ENCODE measurements at regions not wholly inside any gene's neighbourhood (a gene's known extent, or its start where the extent isn't known, plus 50 kb on each side); places are given as distances from the start of the nearest gene placed in this dataset.

DNA sequence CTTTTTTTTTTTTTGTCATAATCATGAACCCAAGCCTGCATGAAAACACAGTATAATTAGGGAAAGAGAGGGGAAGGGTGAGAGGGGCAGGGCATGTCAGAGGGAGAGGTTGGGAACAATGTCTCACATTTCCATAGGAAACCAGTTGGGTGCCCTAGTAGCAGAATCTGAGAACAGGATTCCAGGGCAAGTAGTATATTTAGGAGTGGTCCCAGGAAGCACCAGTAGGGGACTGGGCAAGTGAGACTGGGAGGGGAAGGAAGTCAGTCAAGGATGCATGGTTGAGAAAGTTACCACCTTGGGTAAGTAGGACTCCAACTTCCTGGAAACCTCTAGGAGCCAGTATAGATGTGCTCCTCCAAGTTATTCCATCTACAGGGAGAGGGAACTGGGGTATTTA lies 88.6 kb upstream of the MAFB start:
- Mint-ChIP-seq H3K36me3 (no peaks in the 10 kb centered on the region), H3K4me1 (no peaks in the 10 kb centered on the region), H3K9me3 (no peaks in the 10 kb centered on the region), H3K27me3 (no peaks in the 10 kb centered on the region), H3K4me3 (no peak overlapping the region), H3K27ac (no peak overlapping the region)
- no peak for DNase-seq

DNA sequence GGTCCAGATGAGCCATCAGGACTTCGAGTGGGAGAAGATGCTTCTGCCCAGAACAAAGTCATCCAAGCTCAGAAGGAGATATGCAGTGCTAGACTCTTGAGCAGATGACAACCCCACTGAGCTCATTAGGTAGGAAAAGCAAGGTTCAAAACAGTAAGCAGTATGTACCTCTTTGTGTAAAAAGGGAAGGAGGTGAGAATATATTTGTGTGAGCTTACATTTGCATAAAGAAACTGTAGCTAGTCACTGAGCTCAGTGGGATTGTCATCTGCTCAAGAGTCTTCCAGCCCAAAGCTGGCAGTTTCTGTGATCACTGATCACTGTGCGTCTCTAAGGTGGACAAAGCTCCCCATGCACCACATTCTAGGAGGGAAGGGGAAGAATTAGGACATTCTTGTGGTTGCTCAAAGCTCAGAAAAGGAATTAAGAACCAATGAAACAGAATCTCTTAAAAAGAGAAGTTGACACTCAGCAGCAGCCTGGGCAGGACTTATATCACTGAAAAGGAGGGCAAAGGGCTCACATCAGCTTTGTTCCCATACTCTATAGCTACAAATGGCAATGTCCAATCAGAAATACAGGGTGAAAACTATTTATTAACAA lies 90.0 kb upstream of the MAFB start:
- no peaks in the 10 kb centered on the region for H3K36me3 Mint-ChIP-seq

DNA sequence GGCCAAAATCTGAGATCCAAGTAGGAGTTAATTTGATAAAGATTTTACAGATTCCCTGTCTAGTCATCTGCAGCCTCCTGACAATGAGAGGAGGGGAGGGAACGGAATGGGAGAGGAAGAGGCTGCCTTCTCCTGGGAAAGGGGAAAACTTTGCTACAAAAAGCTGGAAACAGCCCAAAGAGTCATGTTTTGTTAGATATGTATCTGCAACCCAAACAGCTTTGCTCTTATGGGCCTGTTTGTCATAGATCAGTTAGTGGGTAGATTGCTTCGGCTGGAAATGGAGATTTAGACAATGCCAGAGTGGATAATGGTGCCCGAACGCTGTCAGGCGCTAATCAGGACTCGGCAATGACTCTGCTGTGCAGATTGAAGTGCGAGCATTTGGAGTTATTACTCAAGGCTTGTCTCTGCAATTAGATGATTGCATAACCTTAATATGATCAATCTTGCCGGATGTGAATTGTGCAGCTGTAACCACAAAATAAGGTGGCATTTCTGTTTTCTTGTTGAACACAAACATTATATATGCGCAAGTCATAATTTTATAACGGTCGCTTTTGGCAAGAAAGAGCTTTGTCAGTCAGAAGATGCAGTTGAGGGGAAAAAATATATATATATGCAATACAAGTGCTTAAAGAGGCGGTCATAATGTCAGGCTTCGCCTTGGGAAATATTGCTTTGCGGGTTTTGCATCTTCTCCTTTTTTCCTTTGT lies 92.4 kb upstream of the MAFB start:
- H3K36me3 Mint-ChIP-seq: no peaks in the 10 kb centered on the region

More for the DNA sequence above, 90.0 kb upstream of the MAFB start:
- Mint-ChIP-seq H3K9me3 (no peaks in the 10 kb centered on the region), H3K4me1 (no peaks in the 10 kb centered on the region), H3K27ac (no peak overlapping the region), H3K27me3 (no peaks in the 10 kb centered on the region), H3K4me3 (no peak overlapping the region)
- DNase-seq: no peak

DNA sequence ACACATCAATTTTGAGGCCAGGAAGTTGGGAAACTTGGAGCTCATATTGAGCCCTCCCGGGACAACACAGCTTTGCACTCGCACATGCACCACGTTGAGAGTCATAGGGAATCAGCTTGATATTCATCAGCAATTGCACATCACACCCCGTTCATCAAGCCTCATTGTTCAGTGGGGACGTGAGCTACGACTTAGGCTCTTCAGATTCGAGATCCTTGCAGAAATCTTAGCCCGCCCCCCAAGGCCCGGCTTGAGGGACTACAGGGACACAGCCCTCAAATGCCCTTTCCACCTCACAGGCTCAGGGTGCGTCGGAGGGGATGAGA lies 93.0 kb upstream of the MAFB start:
- Mint-ChIP-seq H3K27me3 (peaks cover 3% of the 10 kb centered on the region), H3K4me3 (no peak overlapping the region), H3K4me1 (no peaks in the 10 kb centered on the region), H3K27ac (no peak overlapping the region), H3K9me3 (no peaks in the 10 kb centered on the region), H3K36me3 (no peaks in the 10 kb centered on the region)
- DNase-seq: no peak

More for the DNA sequence above, 92.4 kb upstream of the MAFB start:
- DNase-seq: no peak
- Mint-ChIP-seq H3K27me3 (peaks cover 3% of the 10 kb centered on the region), H3K4me3 (no peak overlapping the region), H3K4me1 (no peaks in the 10 kb centered on the region), H3K9me3 (no peaks in the 10 kb centered on the region), H3K27ac (no peak overlapping the region)

DNA sequence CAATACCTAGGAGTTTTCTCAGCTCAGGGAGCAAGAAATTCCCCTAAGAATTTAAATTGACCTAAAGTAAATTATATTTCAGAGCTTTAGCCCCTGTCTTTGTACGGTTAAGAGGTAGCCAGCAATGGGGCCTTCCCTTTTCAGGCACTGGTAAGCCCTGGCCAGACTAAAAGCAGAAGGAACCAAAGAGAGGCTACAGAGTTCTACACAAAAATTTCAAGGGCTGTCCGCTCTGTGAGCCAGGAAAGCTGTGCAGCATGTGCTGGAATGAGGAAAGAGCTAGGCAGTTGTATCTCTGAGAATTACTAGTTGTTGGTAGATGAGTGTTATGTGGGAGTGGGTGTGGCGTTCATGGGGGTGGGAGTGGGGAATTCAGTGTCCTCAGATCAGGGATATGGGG lies 96.3 kb upstream of the MAFB start:
- Mint-ChIP-seq H3K27ac (no peak overlapping the region), H3K36me3 (no peaks in the 10 kb centered on the region), H3K9me3 (no peaks in the 10 kb centered on the region), H3K4me1 (no peaks in the 10 kb centered on the region), H3K27me3 (peaks cover 3% of the 10 kb centered on the region), H3K4me3 (no peak overlapping the region)
- no peak for DNase-seq

DNA sequence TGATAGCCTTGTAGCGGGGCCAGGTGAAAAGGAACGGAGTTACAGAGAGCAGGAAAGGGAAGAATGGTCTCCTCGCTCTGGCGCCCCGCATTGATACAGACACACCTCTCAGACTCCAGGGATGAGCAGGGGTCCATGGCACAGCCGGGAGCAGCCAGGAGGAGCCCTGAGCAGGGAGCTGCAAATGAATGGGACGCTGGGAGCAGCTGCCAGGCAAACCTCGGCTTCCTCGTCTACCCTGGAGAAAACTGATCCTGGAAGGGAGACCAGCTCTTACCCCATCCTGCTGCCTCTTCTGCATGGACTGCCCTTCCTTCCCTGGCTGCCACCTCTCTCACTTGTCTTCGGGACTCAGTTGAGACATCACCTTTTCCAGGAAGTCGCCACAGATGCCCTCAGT lies 97.3 kb upstream of the MAFB start:
- DNase-seq: no peak
- H3K4me3 Mint-ChIP-seq: no peak overlapping the region
- no peaks in the 10 kb centered on the region for H3K36me3 Mint-ChIP-seq
- H3K9me3 Mint-ChIP-seq: no peaks in the 10 kb centered on the region
- H3K4me1 Mint-ChIP-seq: no peaks in the 10 kb centered on the region
- peaks cover 3% of the 10 kb centered on the region for H3K27me3 Mint-ChIP-seq
- H3K27ac Mint-ChIP-seq: no peak overlapping the region

DNA sequence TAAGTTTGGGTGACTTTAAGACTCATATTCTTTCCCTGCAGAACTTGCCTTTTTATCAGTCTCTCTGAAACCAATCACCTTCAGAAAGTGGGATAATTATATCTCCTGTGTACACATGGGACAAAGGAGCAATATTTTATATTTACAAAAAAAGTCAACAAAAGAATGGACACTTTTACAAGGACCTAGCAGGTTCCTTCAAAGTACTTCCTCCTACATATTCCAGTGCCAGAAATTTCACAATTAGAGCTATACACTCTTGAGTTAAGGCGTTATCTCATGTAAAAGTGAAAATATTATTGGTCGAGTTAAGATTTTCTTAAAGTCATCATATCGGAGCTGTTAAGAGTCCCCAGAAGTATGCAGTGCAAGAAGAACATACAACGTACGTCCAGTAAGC lies 98.9 kb upstream of the MAFB start:
- Mint-ChIP-seq H3K4me1 (no peaks in the 10 kb centered on the region), H3K27ac (no peak overlapping the region), H3K36me3 (no peaks in the 10 kb centered on the region), H3K27me3 (peaks cover 3% of the 10 kb centered on the region), H3K4me3 (no peak overlapping the region), H3K9me3 (no peaks in the 10 kb centered on the region)
- no peak for DNase-seq

DNA sequence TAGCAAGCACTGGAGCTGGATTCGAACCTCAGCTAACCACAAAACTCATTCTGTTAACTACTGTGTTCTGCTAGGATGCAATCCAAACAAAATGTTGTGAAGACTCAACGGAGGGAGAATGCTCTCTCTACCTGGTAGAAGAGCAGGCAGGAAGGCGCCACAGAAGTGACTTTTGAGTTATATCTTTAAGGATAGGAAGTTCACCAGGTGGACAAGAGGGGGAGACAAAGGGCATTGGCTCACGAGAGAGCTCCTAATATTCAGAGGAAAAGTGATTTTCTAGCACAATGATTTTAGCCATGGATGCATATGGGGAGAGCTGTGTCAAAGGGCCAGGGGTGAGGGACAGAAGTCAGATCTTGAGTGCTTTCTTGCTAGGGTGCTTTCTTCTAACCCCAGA lies 108.4 kb upstream of the MAFB start:
- Mint-ChIP-seq H3K27me3 (no peaks in the 10 kb centered on the region), H3K36me3 (no peaks in the 10 kb centered on the region), H3K27ac (no peak overlapping the region), H3K4me1 (no peaks in the 10 kb centered on the region), H3K9me3 (no peaks in the 10 kb centered on the region), H3K4me3 (no peak overlapping the region)
- no peak for DNase-seq

DNA sequence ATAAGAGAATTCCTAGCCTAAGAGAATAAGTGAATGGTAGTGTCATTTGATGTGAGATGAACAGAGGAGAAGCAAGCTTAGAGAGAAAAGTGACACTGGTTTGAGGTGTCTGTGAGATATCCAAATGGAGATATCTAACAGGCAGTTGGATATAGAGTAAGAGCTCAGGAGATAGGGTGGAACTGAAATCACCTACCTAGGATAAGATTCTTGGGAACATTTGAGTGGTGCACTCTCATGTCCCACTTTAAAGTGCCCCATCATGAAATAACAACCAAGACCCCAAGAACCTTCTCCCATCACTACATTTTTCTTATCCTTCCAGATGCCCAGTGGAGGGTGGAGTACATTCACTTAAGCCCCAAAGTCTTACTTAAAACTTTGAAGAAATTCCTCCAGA lies 109.0 kb upstream of the MAFB start:
- Mint-ChIP-seq H3K36me3 (no peaks in the 10 kb centered on the region), H3K4me3 (no peak overlapping the region), H3K9me3 (no peaks in the 10 kb centered on the region), H3K27me3 (no peaks in the 10 kb centered on the region), H3K27ac (no peak overlapping the region), H3K4me1 (no peaks in the 10 kb centered on the region)
- no peak for DNase-seq

DNA sequence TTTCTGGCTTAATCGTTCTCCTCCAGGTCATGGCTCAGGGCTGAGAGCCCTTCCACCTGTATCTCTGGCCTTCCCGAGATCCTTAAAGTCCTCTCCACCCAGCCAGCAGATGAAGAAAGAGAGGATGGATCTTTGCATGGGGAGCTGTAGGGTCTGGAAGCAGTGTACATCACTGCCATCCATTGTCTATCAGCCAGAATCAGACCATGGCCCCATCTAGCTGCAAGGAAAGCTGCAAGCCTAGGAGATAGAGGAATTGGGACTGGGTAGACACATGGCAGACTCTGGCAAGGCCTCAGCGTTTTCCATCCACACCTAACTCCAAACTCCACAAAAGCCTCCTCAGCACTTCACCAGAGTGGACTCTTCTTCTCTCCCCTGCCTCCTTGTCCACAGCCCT lies 113.8 kb upstream of the MAFB start:
- DNase-seq: no peak
- no peaks in the 10 kb centered on the region for H3K9me3 Mint-ChIP-seq
- no peak overlapping the region for H3K4me3 Mint-ChIP-seq
- H3K27ac Mint-ChIP-seq: no peak overlapping the region
- no peaks in the 10 kb centered on the region for H3K27me3 Mint-ChIP-seq
- no peaks in the 10 kb centered on the region for H3K36me3 Mint-ChIP-seq
- H3K4me1 Mint-ChIP-seq: no peaks in the 10 kb centered on the region

DNA sequence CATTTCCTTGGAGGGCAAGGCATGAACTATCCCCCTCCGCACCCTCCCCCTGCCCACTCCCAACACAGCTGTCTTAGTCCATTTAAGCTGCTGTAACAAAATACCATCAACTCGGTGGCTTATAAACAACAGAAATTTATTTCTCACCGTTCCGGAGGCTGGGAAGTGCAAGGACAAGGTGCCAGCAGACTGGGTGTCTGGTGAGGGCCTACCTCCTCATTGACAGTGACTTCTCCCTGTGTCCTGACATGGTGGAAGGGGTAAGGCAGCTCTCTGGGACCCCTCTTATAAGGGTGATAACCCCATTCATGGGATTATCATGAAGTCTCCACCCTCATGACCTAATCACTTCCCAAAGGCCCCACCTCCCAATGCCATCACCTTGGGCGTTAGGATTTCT lies 114.3 kb upstream of the MAFB start:
- Mint-ChIP-seq H3K36me3 (no peaks in the 10 kb centered on the region), H3K4me3 (no peak overlapping the region), H3K9me3 (no peaks in the 10 kb centered on the region), H3K27me3 (no peaks in the 10 kb centered on the region), H3K27ac (no peak overlapping the region), H3K4me1 (no peaks in the 10 kb centered on the region)
- no peak for DNase-seq

DNA sequence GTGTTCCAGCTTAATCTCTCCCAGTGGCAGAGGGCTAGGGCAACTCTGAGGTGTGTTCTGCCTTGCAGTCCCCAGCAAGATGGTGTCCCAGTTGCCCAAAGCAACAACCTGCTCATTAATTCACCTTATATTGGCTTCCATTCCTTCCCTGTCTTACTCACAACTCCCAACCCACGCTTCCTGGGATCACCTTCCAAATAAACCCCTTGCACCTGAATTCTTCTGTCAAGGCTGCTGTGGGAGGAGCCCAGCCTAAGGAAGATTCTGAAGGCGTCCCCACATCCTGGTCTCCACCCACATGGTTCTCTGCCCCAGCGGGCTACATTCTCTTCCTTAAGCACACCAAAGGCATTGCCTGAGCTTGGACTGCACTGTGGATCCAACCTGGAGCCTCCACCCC lies 116.6 kb upstream of the MAFB start:
- DNase-seq: no peak
- H3K27ac Mint-ChIP-seq: no peak overlapping the region
- no peak overlapping the region for H3K4me3 Mint-ChIP-seq
- no peaks in the 10 kb centered on the region for H3K36me3 Mint-ChIP-seq
- no peaks in the 10 kb centered on the region for H3K9me3 Mint-ChIP-seq
- no peaks in the 10 kb centered on the region for H3K27me3 Mint-ChIP-seq
- no peaks in the 10 kb centered on the region for H3K4me1 Mint-ChIP-seq

DNA sequence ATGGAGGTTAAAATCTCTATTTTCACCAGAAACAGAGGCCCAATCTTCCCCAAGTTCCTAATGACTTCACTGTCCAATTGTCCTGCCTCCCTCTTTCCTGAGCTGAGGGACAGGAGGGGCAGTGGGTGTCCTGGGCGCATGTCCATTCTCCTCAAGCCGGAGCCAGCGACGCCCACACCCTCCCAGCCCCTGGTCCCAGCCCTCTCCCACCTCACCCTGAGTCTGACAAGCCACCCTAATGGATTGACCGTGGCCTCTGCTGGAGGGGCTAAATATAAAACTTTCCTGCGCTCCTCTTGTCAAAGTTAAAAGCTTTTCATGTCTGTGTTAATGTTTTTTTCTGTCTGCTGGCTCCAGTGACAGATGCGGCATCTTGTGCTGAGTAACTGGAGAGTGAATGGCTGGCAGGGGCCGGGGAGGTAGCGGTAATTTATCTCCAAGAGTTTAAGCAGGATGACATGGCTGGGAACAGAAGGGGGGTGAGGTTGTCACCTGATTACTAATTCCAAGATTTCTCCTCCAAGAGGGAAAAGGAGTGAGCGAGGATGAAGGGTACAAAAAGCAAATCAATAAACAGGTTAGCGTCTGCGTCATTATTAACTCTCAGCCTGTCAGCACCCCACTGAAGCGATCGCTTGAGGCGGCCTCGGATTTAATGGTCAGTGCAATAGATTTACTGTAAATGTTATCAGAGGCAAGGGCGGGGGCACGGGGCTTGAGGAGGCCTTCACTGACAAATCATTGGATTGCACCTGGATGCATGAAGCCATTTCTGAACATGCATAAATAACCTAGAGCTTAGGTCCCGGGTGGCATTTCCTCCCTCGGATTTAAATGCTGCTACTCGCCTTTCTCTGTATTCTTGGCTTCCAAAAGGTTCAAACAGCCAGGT lies 118.1 kb upstream of the MAFB start:
- no peaks in the 10 kb centered on the region for H3K36me3 Mint-ChIP-seq
- H3K4me1 Mint-ChIP-seq: no peaks in the 10 kb centered on the region
- H3K27ac Mint-ChIP-seq: no peak overlapping the region
- H3K27me3 Mint-ChIP-seq: no peaks in the 10 kb centered on the region
- no peaks in the 10 kb centered on the region for H3K9me3 Mint-ChIP-seq
- no peak overlapping the region for H3K4me3 Mint-ChIP-seq
- DNase-seq: no peak

DNA sequence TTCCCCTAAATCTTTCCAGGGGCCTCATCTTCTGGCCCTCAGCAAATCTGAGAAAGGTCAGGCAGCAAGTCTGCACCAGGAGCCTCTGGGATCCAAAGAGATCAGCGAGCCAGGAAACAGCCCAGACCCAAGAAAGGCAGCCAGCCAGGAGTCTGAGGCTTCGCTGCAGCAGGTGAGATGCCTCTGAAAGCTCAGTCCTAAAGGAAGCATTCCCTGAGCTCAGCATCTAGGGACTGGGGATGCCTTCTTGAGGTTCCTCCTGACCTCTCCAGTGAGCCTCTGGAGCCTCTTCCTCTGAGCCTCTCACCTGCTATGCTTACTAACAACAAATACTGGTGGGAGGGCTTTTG lies 118.8 kb upstream of the MAFB start:
- DNase-seq: no peak

DNA sequence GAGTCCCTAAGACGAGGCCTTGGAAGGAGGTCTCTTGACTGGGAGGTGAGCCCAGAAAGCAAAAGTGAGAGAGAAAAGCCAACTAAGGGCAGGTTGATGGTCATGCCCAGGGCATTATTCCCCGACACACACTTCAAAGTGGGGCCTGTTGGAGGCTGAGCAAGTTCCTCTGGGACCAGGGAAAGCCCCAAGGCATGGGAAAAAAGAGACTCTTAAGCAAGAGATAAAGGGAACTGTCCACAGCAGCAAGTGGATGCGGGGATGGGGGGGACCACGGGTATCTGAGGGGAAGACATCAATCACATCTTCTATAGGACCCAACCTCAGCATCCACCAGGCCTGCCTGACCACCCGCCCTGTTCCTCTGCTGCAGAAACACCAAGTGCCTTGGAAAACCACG lies 119.9 kb upstream of the MAFB start:
- Mint-ChIP-seq H3K4me3 (no peak overlapping the region), H3K9me3 (no peaks in the 10 kb centered on the region), H3K27ac (no peak overlapping the region), H3K27me3 (no peaks in the 10 kb centered on the region), H3K36me3 (no peaks in the 10 kb centered on the region), H3K4me1 (no peaks in the 10 kb centered on the region)
- DNase-seq: no peak

More for the DNA sequence above, 118.8 kb upstream of the MAFB start:
- H3K9me3 Mint-ChIP-seq: no peaks in the 10 kb centered on the region
- H3K36me3 Mint-ChIP-seq: no peaks in the 10 kb centered on the region
- H3K27me3 Mint-ChIP-seq: no peaks in the 10 kb centered on the region
- H3K4me1 Mint-ChIP-seq: no peaks in the 10 kb centered on the region
- no peak overlapping the region for H3K27ac Mint-ChIP-seq
- no peak overlapping the region for H3K4me3 Mint-ChIP-seq

DNA sequence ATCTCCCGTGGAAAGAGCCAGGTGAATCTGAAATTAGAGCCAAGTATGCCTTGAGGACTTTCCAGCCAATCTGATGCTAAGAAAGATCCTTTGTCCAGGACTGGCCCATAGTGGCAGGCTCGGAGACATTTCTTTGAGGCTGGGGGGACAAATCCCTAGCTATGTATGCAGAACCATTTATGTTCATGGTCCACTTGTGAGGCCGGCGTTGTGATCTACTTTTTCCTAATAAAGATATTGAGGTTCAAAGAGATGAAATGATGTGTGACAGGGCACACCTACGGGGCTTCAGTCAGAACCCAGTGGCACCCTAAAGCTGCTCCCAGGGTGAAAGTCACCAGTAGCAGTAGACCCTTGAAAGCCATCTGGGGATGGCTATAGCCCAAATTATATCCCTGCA lies 120.3 kb upstream of the MAFB start:
- Mint-ChIP-seq H3K4me1 (no peaks in the 10 kb centered on the region), H3K4me3 (no peak overlapping the region), H3K27me3 (no peaks in the 10 kb centered on the region), H3K9me3 (no peaks in the 10 kb centered on the region), H3K27ac (no peak overlapping the region), H3K36me3 (no peaks in the 10 kb centered on the region)
- DNase-seq: no peak

All from activated naive CD8-positive, alpha-beta T cell treated with anti-CD3 and anti-CD28 coated beads for 36 hours (primary cell).